Keratinocyte (primary cell): ENCODE measurements at regions not wholly inside any gene's neighbourhood (a gene's known extent, or its start where the extent isn't known, plus 50 kb on each side); places are given as distances from the start of the nearest gene placed in this dataset.

Source experiments
- DNase-seq: peaks from one replicate; pipeline ENCODE4 v3.0.0-alpha.2; 2011; ENCODE audit warnings: low read depth, missing footprints, low spot score
- FAIRE-seq: peaks from 2 replicates; lab custom pipeline; 2011; peaks lifted over from hg19 to GRCh38; lab: Jason Lieb, UNC
- H2AFZ ChIP-seq: 2 replicates; pipeline ENCODE4 v1.6.0; 2012; ENCODE audit warnings: low read length, control low read depth, inconsistent platforms; ENCODE audit not compliant: control insufficient read depth
- H3K27ac ChIP-seq: 2 replicates; pipeline ENCODE4 v1.5.1; 2011; ENCODE audit warnings: low read length; ENCODE audit not compliant: control insufficient read depth, insufficient read depth
- H3K27me3 ChIP-seq: 3 replicates; pipeline ENCODE4 v1.6.0; 2011; ENCODE audit warnings: low read length; ENCODE audit not compliant: control insufficient read depth, insufficient read depth; ENCODE audit errors: extremely low read depth
- H3K36me3 ChIP-seq, 2 experiments: 2 replicates in 1 of 2; 3 replicates in 1 of 2; pipeline ENCODE4 v1.5.1; 2011; ENCODE audit warnings: low read length in 2 of 2, mild to moderate bottlenecking in 1 of 2; ENCODE audit not compliant: control insufficient read depth in 2 of 2, insufficient read depth in 2 of 2; ENCODE audit errors: extremely low read depth in 1 of 2
- H3K4me1 ChIP-seq: 3 replicates; pipeline ENCODE4 v1.5.1; 2011; ENCODE audit warnings: low read length; ENCODE audit not compliant: control insufficient read depth, insufficient read depth; ENCODE audit errors: extremely low read depth
- H3K4me2 ChIP-seq: 3 replicates; pipeline ENCODE4 v1.6.0; 2011; ENCODE audit warnings: low read depth, low read length; ENCODE audit not compliant: control insufficient read depth, insufficient read depth; ENCODE audit errors: extremely low read depth
- H3K4me3 ChIP-seq, 3 experiments: fragments of 200-600 bp in 1 of 3; sonication (generic) in 1 of 3; 2 replicates in 2 of 3; 3 replicates in 1 of 3; pipeline ENCODE4 v1.5.1; 2011 to 2016; ENCODE audit warnings: low read length in 3 of 3, mild to moderate bottlenecking in 3 of 3, control low read depth in 2 of 3, inconsistent platforms in 1 of 3, low read depth in 1 of 3, mixed read lengths in 1 of 3, mixed run types in 1 of 3, moderate library complexity in 1 of 3; ENCODE audit not compliant: control insufficient read depth in 2 of 3, insufficient read depth in 2 of 3; ENCODE audit errors: extremely low read depth in 1 of 3
- H3K79me2 ChIP-seq: 2 replicates; pipeline ENCODE4 v1.6.0; 2012; ENCODE audit warnings: low read length; ENCODE audit not compliant: control insufficient read depth, insufficient read depth
- H3K9ac ChIP-seq: 3 replicates; pipeline ENCODE4 v1.6.0; 2011; ENCODE audit warnings: low read length; ENCODE audit not compliant: control insufficient read depth, insufficient read depth; ENCODE audit errors: extremely low read depth
- H3K9me1 ChIP-seq: 3 replicates; pipeline ENCODE4 v1.6.0; 2011; ENCODE audit warnings: low read length; ENCODE audit not compliant: control insufficient read depth, insufficient read depth; ENCODE audit errors: extremely low read depth
- H3K9me3 ChIP-seq: 2 replicates; pipeline ENCODE4 v1.5.1; 2012; ENCODE audit warnings: low read depth, low read length; ENCODE audit not compliant: control insufficient read depth
- H4K20me1 ChIP-seq: 3 replicates; pipeline ENCODE4 v1.6.0; 2011; ENCODE audit warnings: low read length; ENCODE audit not compliant: control insufficient read depth, insufficient read depth; ENCODE audit errors: extremely low read depth
- CTCF ChIP-seq, 3 experiments: IDR thresholded peaks in 1 of 3; conservative IDR thresholded peaks in 1 of 3; optimal IDR thresholded peaks in 1 of 3; 2 replicates in 2 of 3; 3 replicates in 1 of 3; pipeline versions ENCODE3 to v1.5.1; 2011; ENCODE audit warnings: low read length in 3 of 3, mild to moderate bottlenecking in 3 of 3, moderate library complexity in 2 of 3, control low read depth in 1 of 3, inconsistent platforms in 1 of 3; ENCODE audit not compliant: insufficient read depth in 2 of 3; ENCODE audit errors: extremely low read depth in 1 of 3
- EZH2 ChIP-seq: IDR thresholded peaks from one replicate; pipeline ENCODE4 v1.6.1; 2012; ENCODE audit warnings: inconsistent platforms, mild to moderate bottlenecking, low read length, moderate library complexity
- dilution Hi-C: fragments of 300-500 bp; cut with MboI; formaldehyde crosslinking; loops from one replicate; pipeline ENCODE4 v1.7.0; 2020; ENCODE audit warnings: low sequenced_read_pairs; ENCODE audit not compliant: extremely low pct_ligation_motif_present

- Histone ChIP-seq H3K36me3 (peaks cover 2 to 3% of the 10 kb centered on the region in 2 experiments), H3K4me2 (no peak overlapping the region), H3K9ac (no peak overlapping the region), H3K4me3 (no peak overlapping the region), H3K79me2 (peaks cover 5% of the 10 kb centered on the region), H4K20me1 (no peaks in the 10 kb centered on the region), H3K9me3 (no peaks in the 10 kb centered on the region), H3K9me1 (no peaks in the 10 kb centered on the region), H2AFZ (no peak overlapping the region), H3K27ac (no peak overlapping the region), H3K4me1 (no peaks in the 10 kb centered on the region), H3K27me3 (no peaks in the 10 kb centered on the region)
- dilution Hi-C loops, result no loop called here
- no peak for TF ChIP-seq CTCF (optimal IDR thresholded peaks at IDR 0.05 in 1 of 3, IDR thresholded peaks at IDR 0.05 in 1 of 3, conservative IDR thresholded peaks at IDR 0.05 in 1 of 3; ENCODE audit: extremely low read depth in 1 of 3, insufficient read depth in 2 of 3, low read length in 3 of 3)
- TF ChIP-seq EZH2, result no peak
- DNase-seq (no peak), FAIRE-seq (no peak)
Measured at GRCh38 chr4:176971576-176972115, 178.9 kb upstream of the VEGFC start.

GRCh38 chr4:176979416-176979815 lies 186.7 kb upstream of the VEGFC start:
- no peak overlapping the region for H3K4me3 ChIP-seq
- H2AFZ ChIP-seq, result no peak overlapping the region
- no peak overlapping the region for H3K4me2 ChIP-seq
- H3K4me1 ChIP-seq, result peaks cover 10% of the 10 kb centered on the region
- peaks cover 50% of the 10 kb centered on the region for H3K79me2 ChIP-seq
- TF ChIP-seq CTCF (optimal IDR thresholded peaks at IDR 0.05 in 1 of 3, IDR thresholded peaks at IDR 0.05 in 1 of 3, conservative IDR thresholded peaks at IDR 0.05 in 1 of 3; ENCODE audit: extremely low read depth in 1 of 3, insufficient read depth in 2 of 3, low read length in 3 of 3) (no peak), EZH2 (no peak)
- FAIRE-seq (peak; percentile 46), DNase-seq (no peak)
- no peaks in the 10 kb centered on the region for H3K9me1 ChIP-seq
- dilution Hi-C loops, result no loop called here
- no peaks in the 10 kb centered on the region for H3K27me3 ChIP-seq
- no peak overlapping the region for H3K27ac ChIP-seq
- H3K9me3 ChIP-seq, result no peaks in the 10 kb centered on the region
- no peaks in the 10 kb centered on the region for H4K20me1 ChIP-seq
- H3K9ac ChIP-seq, result no peak overlapping the region
- peaks cover 0 to 2% of the 10 kb centered on the region in 2 experiments for H3K36me3 ChIP-seq
